Endodermal cell (in vitro differentiated cells): ENCODE measurements at regions not wholly inside any gene's neighbourhood (a gene's known extent, or its start where the extent isn't known, plus 50 kb on each side); places are given as distances from the start of the nearest gene placed in this dataset.
A peak's percentile ranks its signal among the peaks of the same experiment; 100 is the strongest.

ENCODE experiments used
- DNase-seq: peaks from one replicate; pipeline ENCODE4 v3.0.0-alpha.2; 2017
- H3K27ac ChIP-seq: 2 replicates; pipeline ENCODE4 v1.5.1; 2013; ENCODE audit warnings: mild to moderate bottlenecking, low read depth, low read length, moderate library complexity
- H3K27me3 ChIP-seq: 2 replicates; pipeline ENCODE4 v1.6.1; 2013; ENCODE audit warnings: mild to moderate bottlenecking, low read length, moderate library complexity; ENCODE audit not compliant: insufficient read depth, control insufficient read depth, poor library complexity, severe bottlenecking
- H3K36me3 ChIP-seq: 2 replicates; pipeline ENCODE4 v1.7.0; 2013; ENCODE audit warnings: mild to moderate bottlenecking, low read length, moderate library complexity; ENCODE audit not compliant: control insufficient read depth, insufficient read depth
- H3K4me1 ChIP-seq: one replicate; pipeline ENCODE4 v1.7.0; 2013; ENCODE audit warnings: low read length; ENCODE audit not compliant: control insufficient read depth, insufficient read depth
- H3K4me3 ChIP-seq: 2 replicates; pipeline ENCODE4 v1.5.1; 2013; ENCODE audit warnings: mild to moderate bottlenecking, low read length, moderate library complexity
- H3K9ac ChIP-seq: 2 replicates; pipeline ENCODE4 v1.6.1; 2013; ENCODE audit warnings: mild to moderate bottlenecking, low read length, moderate library complexity; ENCODE audit not compliant: poor library complexity, severe bottlenecking; ENCODE audit errors: extremely low read depth
- H3K9me3 ChIP-seq: 2 replicates; pipeline ENCODE4 v1.6.1; 2013; ENCODE audit warnings: mild to moderate bottlenecking, low read length, moderate library complexity; ENCODE audit not compliant: control insufficient read depth
- H3K27ac Mint-ChIP-seq: 2 replicates; pipeline ENCODE4 v1.8.0; 2020; ENCODE audit warnings: mixed read lengths
- H3K27me3 Mint-ChIP-seq: 2 replicates; pipeline ENCODE4 v1.8.0; 2021; ENCODE audit warnings: mild to moderate bottlenecking, mixed read lengths; ENCODE audit not compliant: insufficient read depth
- H3K36me3 Mint-ChIP-seq: 2 replicates; pipeline ENCODE4 v1.8.0; 2020; ENCODE audit warnings: low read depth, mixed read lengths
- H3K4me1 Mint-ChIP-seq: 2 replicates; pipeline ENCODE4 v1.8.0; 2020; ENCODE audit warnings: mixed read lengths
- H3K4me3 Mint-ChIP-seq: 2 replicates; pipeline ENCODE4 v1.8.0; 2020; ENCODE audit warnings: mild to moderate bottlenecking, moderate library complexity, mixed read lengths
- H3K9me3 Mint-ChIP-seq: 2 replicates; pipeline ENCODE4 v1.8.0; 2020; ENCODE audit warnings: mild to moderate bottlenecking, mixed read lengths
- CTCF ChIP-seq: fragments of 200-600 bp; sonication (generic); conservative IDR thresholded peaks from 2 replicates; pipeline ENCODE4 v1.5.0; 2021; ENCODE audit warnings: antibody characterized with exemption, mild to moderate bottlenecking
- WGBS, 2 experiments: methylation state at CpG; one replicate each; pipeline versions ENCODE4 v1.1.5 to v1.1.7; 2013; ENCODE audit warnings: missing lambda C conversion rate in 2 of 2, mixed read lengths in 1 of 2; ENCODE audit not compliant: insufficient coverage in 1 of 2, insufficient read length in 1 of 2; 5-methylcytosine and 5-hydroxymethylcytosine counted together

- Mint-ChIP-seq H3K36me3 (no peaks in the 10 kb centered on the region), H3K4me3 (no peak overlapping the region), H3K27ac (no peak overlapping the region), H3K27me3 (peaks cover 36% of the 10 kb centered on the region), H3K4me1 (peaks cover 4% of the 10 kb centered on the region), H3K9me3 (peaks cover 8% of the 10 kb centered on the region)
- H3K4me1 ChIP-seq: no peaks in the 10 kb centered on the region
- peaks cover 4% of the 10 kb centered on the region for H3K9me3 ChIP-seq
- no peak for DNase-seq
- no peak for TF ChIP-seq CTCF
- no peak overlapping the region for H3K4me3 ChIP-seq
- H3K36me3 ChIP-seq: no peaks in the 10 kb centered on the region
- H3K27ac ChIP-seq: no peak overlapping the region
- peaks cover 23% of the 10 kb centered on the region for H3K27me3 ChIP-seq
- WGBS, 2 experiments: 80 to 92% methylated on average over 7 of the region's 7 CpGs
- H3K9ac ChIP-seq: no peak overlapping the region
Observed at GRCh38 chr20:20835897-20836296, 123.5 kb upstream of the RALGAPA2 start.

GRCh38 chr20:20834008-20834407 lies 121.6 kb upstream of the RALGAPA2 start:
- Histone ChIP-seq H3K9me3 (peaks cover 21% of the 10 kb centered on the region), H3K36me3 (no peaks in the 10 kb centered on the region), H3K27ac (no peak overlapping the region), H3K9ac (no peak overlapping the region), H3K4me1 (no peaks in the 10 kb centered on the region), H3K4me3 (no peak overlapping the region), H3K27me3 (peaks cover 23% of the 10 kb centered on the region)
- Mint-ChIP-seq H3K27ac (no peak overlapping the region), H3K27me3 (peaks cover 39% of the 10 kb centered on the region), H3K9me3 (peaks cover 23% of the 10 kb centered on the region), H3K4me3 (no peak overlapping the region), H3K4me1 (peaks cover 4% of the 10 kb centered on the region), H3K36me3 (peaks cover 2% of the 10 kb centered on the region)
- no peak for TF ChIP-seq CTCF
- DNase-seq: no peak
- WGBS, 2 experiments: 96 to 100% methylated on average over 1 of the region's 1 CpG

DNA sequence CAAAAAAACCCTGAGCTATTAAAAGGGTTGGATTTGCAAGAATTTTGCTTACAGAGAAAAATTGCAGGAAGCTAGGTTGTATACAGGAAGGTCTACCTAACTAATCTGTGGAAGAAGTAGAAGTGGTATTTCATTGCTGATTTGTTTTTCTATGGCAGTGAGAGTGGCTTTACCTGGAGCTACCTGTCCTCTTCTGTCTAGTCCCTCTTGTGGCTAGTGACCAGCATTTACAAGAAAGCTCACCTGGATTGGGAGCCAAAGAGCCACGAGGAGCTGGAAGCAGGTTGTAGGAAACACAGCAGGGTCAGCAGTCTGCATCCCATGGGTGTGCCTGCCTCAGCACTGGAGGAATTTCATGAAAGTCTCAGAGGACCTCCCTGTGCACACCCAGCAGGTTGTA lies 120.3 kb upstream of the RALGAPA2 start:
- H3K36me3 Mint-ChIP-seq: peaks cover 2% of the 10 kb centered on the region
- 90 to 92% methylated on average over 1 of the region's 1 CpG for WGBS, 2 experiments
- H3K27ac Mint-ChIP-seq: no peak overlapping the region
- H3K27ac ChIP-seq: no peak overlapping the region
- H3K4me1 ChIP-seq: no peaks in the 10 kb centered on the region
- peaks cover 23% of the 10 kb centered on the region for H3K27me3 ChIP-seq
- H3K36me3 ChIP-seq: no peaks in the 10 kb centered on the region
- peak; percentile 55 for TF ChIP-seq CTCF
- H3K27me3 Mint-ChIP-seq: peaks cover 34% of the 10 kb centered on the region
- no peak overlapping the region for H3K4me3 Mint-ChIP-seq
- peaks cover 29% of the 10 kb centered on the region for H3K9me3 Mint-ChIP-seq
- no peak for DNase-seq
- H3K9me3 ChIP-seq: peaks cover 21% of the 10 kb centered on the region
- no peak overlapping the region for H3K9ac ChIP-seq
- no peak overlapping the region for H3K4me3 ChIP-seq
- H3K4me1 Mint-ChIP-seq: peaks cover 2% of the 10 kb centered on the region
